PC-3 (cell line): ENCODE measurements at regions not wholly inside any gene's neighbourhood (a gene's known extent, or its start where the extent isn't known, plus 50 kb on each side); places are given as distances from the start of the nearest gene placed in this dataset.

Experiments used
- ATAC-seq: fragments of 200-7000 bp; cut with Tn5 transposase; 2 replicates; pipeline ENCODE4 v1.9.1; 2020; ENCODE audit warnings: mild to moderate bottlenecking, moderate library complexity
- BruUV-seq: library from RNA; stranded (reverse); fragments of 400-500 nt; replicated peaks from 2 replicates; lab custom pipeline; 2021; lab: Mats Ljungman, UMichigan
- CTCF ChIA-PET: fragments of 300-600 bp; sonication (Branson Sonifier 250); formaldehyde crosslinking; loops from one replicate; lab custom pipeline; 2022; ENCODE audit warnings: antibody characterized with exemption; lab: Charles Lee
- POLR2A ChIA-PET: fragments of 300-600 bp; sonication (Branson Sonifier 250); formaldehyde crosslinking; loops from one replicate; lab custom pipeline; 2022; ENCODE audit warnings: antibody characterized with exemption; ENCODE audit not compliant: unreplicated experiment; lab: Charles Lee
- DNase-seq: peaks from one replicate; pipeline ENCODE4 v3.0.0-alpha.2; 2015
- H2AFZ ChIP-seq: fragments of 300-600 bp; sonication (generic); 2 replicates; pipeline ENCODE4 v1.6.0; 2016; ENCODE audit warnings: antibody characterized with exemption, low read length
- H3F3A ChIP-seq: fragments of 300-600 bp; sonication (generic); one replicate; pipeline ENCODE4 v1.6.0; 2017; ENCODE audit warnings: antibody characterized with exemption, low read length, control low read depth, mild to moderate bottlenecking; ENCODE audit not compliant: unreplicated experiment
- H3K27ac ChIP-seq: fragments of 300-600 bp; sonication (generic); 2 replicates; pipeline ENCODE4 v1.5.1; 2016; ENCODE audit warnings: mild to moderate bottlenecking, low read length
- H3K27me3 ChIP-seq: fragments of 300-600 bp; sonication (generic); 2 replicates; pipeline ENCODE4 v1.6.1; 2016; ENCODE audit warnings: low read length, mixed read lengths
- H3K36me3 ChIP-seq: fragments of 300-600 bp; sonication (generic); 2 replicates; pipeline ENCODE4 v1.6.1; 2016; ENCODE audit warnings: low read depth, mixed run types, low read length, mixed read lengths
- H3K4me1 ChIP-seq: fragments of 300-600 bp; sonication (generic); 2 replicates; pipeline ENCODE4 v1.5.1; 2016; ENCODE audit warnings: low read length; ENCODE audit not compliant: insufficient read depth
- H3K4me2 ChIP-seq: fragments of 300-600 bp; sonication (generic); 2 replicates; pipeline ENCODE4 v1.6.0; 2016; ENCODE audit warnings: low read length
- H3K4me3 ChIP-seq: fragments of 300-600 bp; sonication (generic); 2 replicates; pipeline ENCODE4 v1.5.1; 2016; ENCODE audit warnings: mild to moderate bottlenecking, low read length, mixed read lengths
- H3K79me2 ChIP-seq: fragments of 300-600 bp; sonication (generic); 2 replicates; pipeline ENCODE4 v1.6.1; 2017; ENCODE audit warnings: low read length, mixed read lengths
- H3K9ac ChIP-seq: fragments of 300-600 bp; sonication (generic); 2 replicates; pipeline ENCODE4 v1.6.0; 2016; ENCODE audit warnings: mild to moderate bottlenecking, low read length
- H3K9me2 ChIP-seq: fragments of 300-600 bp; sonication (generic); replicated peaks from 2 replicates; pipeline ENCODE4 v1.6.1; 2016; ENCODE audit warnings: mixed run types, low read length, mixed read lengths
- H3K9me3 ChIP-seq: fragments of 300-600 bp; sonication (generic); 2 replicates; pipeline ENCODE4 v1.6.1; 2016; ENCODE audit warnings: low read length, mixed read lengths
- H4K20me1 ChIP-seq: fragments of 300-600 bp; sonication (generic); 2 replicates; pipeline ENCODE4 v1.6.1; 2016; ENCODE audit warnings: low read length, mixed read lengths
- CTCF ChIP-seq: fragments of 300-600 bp; sonication (generic); conservative IDR thresholded peaks from 2 replicates; pipeline ENCODE4 v1.5.1; 2017; ENCODE audit warnings: antibody characterized with exemption, low read depth, mild to moderate bottlenecking, low read length
- EZH2 ChIP-seq: fragments of 300-600 bp; sonication (generic); IDR thresholded peaks from one replicate; pipeline ENCODE4 v1.6.1; 2017; ENCODE audit warnings: antibody characterized with exemption, mild to moderate bottlenecking, low read length; ENCODE audit not compliant: unreplicated experiment
- EZH2phosphoT487 ChIP-seq: fragments of 300-600 bp; sonication (generic); IDR thresholded peaks from 2 replicates; pipeline ENCODE4 v1.6.1; 2018; ENCODE audit warnings: mild to moderate bottlenecking, antibody characterized with exemption, low read length, borderline replicate concordance
- intact Hi-C: fragments of 100-400 bp; cut with micrococcal nuclease; formaldehyde crosslinking; loops from 2 replicates; pipeline ENCODE4 v1.9.0; 2023

- ATAC-seq: no peak
- Histone ChIP-seq H3K9me3 (no peaks in the 10 kb centered on the region), H3K4me3 (no peak overlapping the region), H3K36me3 (no peaks in the 10 kb centered on the region), H3K9ac (no peak overlapping the region), H3F3A (no peaks in the 10 kb centered on the region), H3K9me2 (no peaks in the 10 kb centered on the region), H2AFZ (no peak overlapping the region), H3K79me2 (no peaks in the 10 kb centered on the region), H3K27me3 (no peaks in the 10 kb centered on the region), H3K4me2 (no peak overlapping the region), H3K27ac (no peak overlapping the region), H4K20me1 (no peaks in the 10 kb centered on the region), H3K4me1 (no peaks in the 10 kb centered on the region)
- ChIA-PET POLR2A (no interaction called here), CTCF (no interaction called here)
- no peak for DNase-seq
- intact Hi-C loops: no loop called here
- TF ChIP-seq EZH2phosphoT487 (no peak), CTCF (no peak), EZH2 (no peak)
- BruUV-seq: no TSS peak
Measured at GRCh38 chr4:176469546-176469945, 149.8 kb downstream of the SPCS3 start.

GRCh38 chr4:176470671-176471070 is 150.9 kb downstream of the SPCS3 start:
- no peak for DNase-seq
- Histone ChIP-seq H3K4me3 (no peak overlapping the region), H3K9me3 (no peaks in the 10 kb centered on the region), H3K4me1 (no peaks in the 10 kb centered on the region), H3K79me2 (no peaks in the 10 kb centered on the region), H3F3A (no peaks in the 10 kb centered on the region), H2AFZ (no peak overlapping the region), H3K27me3 (no peaks in the 10 kb centered on the region), H3K4me2 (no peak overlapping the region), H3K9ac (no peak overlapping the region), H4K20me1 (no peaks in the 10 kb centered on the region), H3K27ac (no peak overlapping the region), H3K9me2 (no peaks in the 10 kb centered on the region), H3K36me3 (no peaks in the 10 kb centered on the region)
- TF ChIP-seq EZH2 (no peak), CTCF (no peak), EZH2phosphoT487 (no peak)
- intact Hi-C loops: no loop called here
- ChIA-PET POLR2A (no interaction called here), CTCF (no interaction called here)
- BruUV-seq: no TSS peak
- ATAC-seq: no peak

- no peak for ATAC-seq
- no peaks in the 10 kb centered on the region for H3K9me2 ChIP-seq
- intact Hi-C loops: no loop called here
Measured at GRCh38 chr4:176475067-176475466, 155.3 kb downstream of the SPCS3 start.

More at GRCh38 chr4:176475067-176475466, 155.3 kb downstream of the SPCS3 start:
- DNase-seq: no peak
- no TSS peak for BruUV-seq
- H4K20me1 ChIP-seq: no peaks in the 10 kb centered on the region
- H3K9ac ChIP-seq: no peak overlapping the region
- H3K27ac ChIP-seq: no peak overlapping the region
- no peaks in the 10 kb centered on the region for H3K9me3 ChIP-seq
- no peaks in the 10 kb centered on the region for H3K36me3 ChIP-seq
- no peak for TF ChIP-seq EZH2
- TF ChIP-seq EZH2phosphoT487: no peak
- TF ChIP-seq CTCF: no peak
- H3K79me2 ChIP-seq: no peaks in the 10 kb centered on the region
- H2AFZ ChIP-seq: no peak overlapping the region
- no peak overlapping the region for H3K4me2 ChIP-seq
- POLR2A ChIA-PET: no interaction called here
- H3K27me3 ChIP-seq: no peaks in the 10 kb centered on the region
- no peak overlapping the region for H3K4me3 ChIP-seq
- CTCF ChIA-PET: no interaction called here
- no peaks in the 10 kb centered on the region for H3F3A ChIP-seq
- H3K4me1 ChIP-seq: no peaks in the 10 kb centered on the region
